Stimulated activated effector memory CD8-positive, alpha-beta T cell treated with anti-CD3 and anti-CD28 coated beads, Interleukin-12 subunit alpha, Interleukin-12 subunit beta, amount 100 ng/mL, for 72 hours (primary cell): ENCODE measurements at regions not wholly inside any gene's neighbourhood (a gene's known extent, or its start where the extent isn't known, plus 50 kb on each side); places are given as distances from the start of the nearest gene placed in this dataset.
"Not testable (repeated sequence)": the region's sequence is repeated elsewhere in the genome, so short reads cannot be mapped to it uniquely, and the experiment has no call there.

Experiments used
- ATAC-seq: fragments of 150-1000 bp; cut with Tn5 transposase; 2 replicates; pipeline ENCODE4 v1.10.0; 2021
- DNase-seq, 2 donors: peaks; one replicate each; pipeline ENCODE4 v3.0.0; 2021 to 2022; ENCODE audit warnings: low spot score in 2 of 2
- H3K27ac Mint-ChIP-seq: one replicate; pipeline ENCODE4 v1.8.0; 2022; ENCODE audit warnings: mild to moderate bottlenecking, mixed read lengths
- H3K36me3 Mint-ChIP-seq: one replicate; pipeline ENCODE4 v1.8.0; 2022; ENCODE audit warnings: mild to moderate bottlenecking, mixed read lengths
- H3K4me1 Mint-ChIP-seq: one replicate; pipeline ENCODE4 v1.8.0; 2022; ENCODE audit warnings: mixed read lengths
- H3K4me3 Mint-ChIP-seq: one replicate; pipeline ENCODE4 v1.8.0; 2022; ENCODE audit warnings: mild to moderate bottlenecking, mixed read lengths
- H3K9me3 Mint-ChIP-seq: one replicate; pipeline ENCODE4 v1.8.0; 2022; ENCODE audit warnings: mixed read lengths

- no peaks in the 10 kb centered on the region for H3K4me1 Mint-ChIP-seq
- ATAC-seq (no peak), DNase-seq (no peak)
- H3K27ac Mint-ChIP-seq: no peak overlapping the region
- no peak overlapping the region for H3K4me3 Mint-ChIP-seq
- H3K9me3 Mint-ChIP-seq: no peaks in the 10 kb centered on the region
- no peaks in the 10 kb centered on the region for H3K36me3 Mint-ChIP-seq
These were observed 118.7 kb downstream of the BEND2 start for GRCh38 chrX:18102006-18102405.

- Mint-ChIP-seq H3K4me3 (no peak overlapping the region), H3K36me3 (no peaks in the 10 kb centered on the region), H3K27ac (no peak overlapping the region), H3K9me3 (no peaks in the 10 kb centered on the region), H3K4me1 (no peaks in the 10 kb centered on the region)
- DNase-seq (no peak), ATAC-seq (no peak)
These were observed 119.6 kb downstream of the BEND2 start for GRCh38 chrX:18101087-18101486.

DNA sequence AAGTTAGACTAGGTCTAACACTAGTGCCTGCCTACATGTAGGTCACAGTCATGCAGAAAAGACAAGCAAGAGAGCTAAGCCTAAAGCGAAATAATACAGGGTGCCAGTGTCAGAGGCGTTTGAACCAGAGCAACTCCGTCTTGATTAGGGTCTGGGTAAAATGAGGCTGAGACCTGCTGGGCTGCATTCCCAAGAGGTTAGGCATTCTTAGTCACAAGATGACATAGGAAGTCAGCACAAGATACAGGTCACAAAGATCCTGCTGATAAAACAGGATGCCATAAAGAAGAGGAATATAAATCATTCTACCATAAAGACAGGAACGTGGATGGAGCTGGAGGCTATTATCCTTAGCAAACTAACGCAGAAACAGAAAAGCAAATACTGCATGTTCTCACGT lies 120.9 kb downstream of the BEND2 start:
- Mint-ChIP-seq H3K27ac (no peak overlapping the region), H3K9me3 (no peaks in the 10 kb centered on the region), H3K4me3 (no peak overlapping the region), H3K36me3 (no peaks in the 10 kb centered on the region), H3K4me1 (no peaks in the 10 kb centered on the region)
- DNase-seq (no peak), ATAC-seq (no peak)

DNA sequence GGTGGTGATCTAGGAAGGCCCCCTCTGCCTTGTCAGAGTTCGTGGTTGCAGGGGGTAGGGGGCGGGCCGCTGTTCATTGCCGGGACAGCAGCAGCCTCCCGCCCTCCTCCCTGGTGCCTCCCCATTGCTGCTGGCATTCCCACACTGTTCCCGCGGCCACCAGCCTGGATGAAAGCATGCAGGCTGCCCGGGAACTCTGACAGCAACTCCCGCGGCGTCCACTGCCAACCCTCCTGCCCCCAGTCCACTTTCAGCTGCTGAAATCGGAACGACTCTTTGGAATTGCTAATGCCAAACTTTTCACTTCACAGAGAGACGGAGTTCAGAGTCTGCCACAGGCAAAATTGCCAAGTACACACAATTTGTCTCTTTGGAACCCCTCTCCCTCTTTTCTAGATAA lies 121.9 kb downstream of the BEND2 start:
- Mint-ChIP-seq H3K36me3 (no peaks in the 10 kb centered on the region), H3K9me3 (peaks cover 2% of the 10 kb centered on the region), H3K27ac (no peak overlapping the region), H3K4me3 (no peak overlapping the region), H3K4me1 (no peaks in the 10 kb centered on the region)
- DNase-seq (no peak), ATAC-seq (no peak)

DNA sequence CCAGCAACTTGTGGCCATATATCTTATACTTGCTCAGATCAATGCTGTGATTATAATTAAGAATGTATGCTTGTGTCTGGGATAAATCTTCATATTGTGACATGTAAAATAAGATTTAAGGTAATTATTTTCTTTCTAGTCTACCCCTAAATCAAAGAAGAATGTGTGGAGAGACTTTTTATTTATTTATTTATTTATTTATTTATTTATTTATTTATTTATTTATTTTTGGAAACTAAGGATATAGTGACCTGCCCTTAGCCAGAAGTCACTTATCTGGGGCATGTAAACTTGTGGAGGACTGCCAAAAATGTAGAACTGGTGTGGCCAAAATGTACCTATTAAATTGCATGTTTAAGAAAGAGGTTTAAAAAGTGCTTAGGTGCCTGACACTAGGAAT lies 144.3 kb downstream of the BEND2 start:
- Mint-ChIP-seq H3K9me3 (no peaks in the 10 kb centered on the region), H3K36me3 (no peaks in the 10 kb centered on the region), H3K27ac (no peak overlapping the region), H3K4me1 (no peaks in the 10 kb centered on the region), H3K4me3 (no peak overlapping the region)
- DNase-seq (no peak), ATAC-seq (no peak)

DNA sequence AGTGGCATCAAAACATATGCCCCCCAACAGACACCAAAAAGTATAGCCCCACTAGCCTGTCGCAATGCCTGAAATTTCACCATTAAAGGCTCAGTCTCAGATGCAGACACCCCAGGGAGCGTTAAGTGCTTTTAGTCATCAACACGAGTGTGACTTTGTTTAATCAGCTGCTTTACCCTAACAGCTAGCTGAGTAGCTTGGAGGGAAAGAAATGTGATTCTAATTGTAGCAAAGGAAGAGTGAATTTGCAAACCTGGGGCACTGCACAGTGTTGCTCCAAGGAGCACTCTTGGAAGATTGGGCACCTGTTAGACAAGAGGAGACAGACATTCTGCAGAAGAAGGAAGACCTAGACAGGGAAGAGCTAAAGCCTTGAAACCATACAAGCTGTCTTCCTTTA lies 145.1 kb downstream of the BEND2 start:
- Mint-ChIP-seq H3K4me3 (no peak overlapping the region), H3K4me1 (no peaks in the 10 kb centered on the region), H3K9me3 (no peaks in the 10 kb centered on the region), H3K27ac (no peak overlapping the region), H3K36me3 (no peaks in the 10 kb centered on the region)
- DNase-seq (no peak), ATAC-seq (no peak)

GRCh38 chrX:18068045-18068444 lies 152.6 kb downstream of the BEND2 start:
- H3K27ac Mint-ChIP-seq, H3K4me3 Mint-ChIP-seq, ATAC-seq, H3K9me3 Mint-ChIP-seq, H3K36me3 Mint-ChIP-seq, H3K4me1 Mint-ChIP-seq, DNase-seq: not testable (repeated sequence)

DNA sequence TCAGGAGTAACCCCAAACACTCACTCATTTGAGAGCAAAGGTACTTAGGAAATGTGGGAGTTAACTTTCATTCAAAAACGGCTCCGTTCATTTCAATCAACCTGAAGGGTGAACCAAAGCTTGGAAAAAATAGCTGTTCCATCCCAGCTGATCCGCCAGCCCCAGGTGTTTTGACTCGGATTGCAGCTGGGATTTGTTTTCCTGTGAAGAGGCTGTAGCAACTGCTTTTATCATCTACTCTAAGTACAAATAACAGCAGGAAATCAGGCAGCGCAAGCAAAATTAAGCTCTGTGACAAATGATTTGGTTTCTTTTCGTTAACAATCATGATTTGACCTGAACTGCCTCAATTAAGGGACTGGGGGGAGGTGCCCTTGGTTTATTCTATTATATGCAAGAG lies 154.7 kb downstream of the BEND2 start:
- no peaks in the 10 kb centered on the region for H3K9me3 Mint-ChIP-seq
- no peaks in the 10 kb centered on the region for H3K4me1 Mint-ChIP-seq
- H3K4me3 Mint-ChIP-seq: no peak overlapping the region
- no peaks in the 10 kb centered on the region for H3K36me3 Mint-ChIP-seq
- H3K27ac Mint-ChIP-seq: no peak overlapping the region
- no peak for DNase-seq
- ATAC-seq: no peak

DNA sequence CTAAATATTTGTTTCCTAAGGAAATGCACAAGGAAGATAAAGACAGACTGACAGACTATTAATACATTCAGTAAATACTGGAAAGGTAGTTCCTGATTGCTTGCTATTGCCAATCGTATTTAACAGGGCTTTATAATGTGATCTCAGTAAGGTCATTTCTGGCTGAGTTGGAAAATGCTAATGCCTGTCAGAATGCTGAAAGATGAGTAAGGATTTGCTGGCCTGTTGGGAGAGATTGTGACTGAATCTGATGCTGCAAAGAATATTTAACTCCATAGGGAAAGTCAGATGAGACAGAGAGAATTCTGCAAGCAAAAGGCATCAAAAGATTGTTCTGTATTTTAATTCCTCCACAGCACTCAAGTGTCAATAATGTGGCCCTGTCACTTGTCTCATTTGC lies 169.0 kb downstream of the BEND2 start:
- no peaks in the 10 kb centered on the region for H3K9me3 Mint-ChIP-seq
- no peaks in the 10 kb centered on the region for H3K4me1 Mint-ChIP-seq
- no peaks in the 10 kb centered on the region for H3K36me3 Mint-ChIP-seq
- DNase-seq (no peak), ATAC-seq (no peak)
- H3K27ac Mint-ChIP-seq: no peak overlapping the region
- no peak overlapping the region for H3K4me3 Mint-ChIP-seq

- Mint-ChIP-seq H3K4me1 (no peaks in the 10 kb centered on the region), H3K36me3 (no peaks in the 10 kb centered on the region), H3K4me3 (no peak overlapping the region), H3K27ac (no peak overlapping the region), H3K9me3 (no peaks in the 10 kb centered on the region)
- DNase-seq (no peak), ATAC-seq (no peak)
These were observed 173.2 kb downstream of the BEND2 start for GRCh38 chrX:18047491-18047890.

DNA sequence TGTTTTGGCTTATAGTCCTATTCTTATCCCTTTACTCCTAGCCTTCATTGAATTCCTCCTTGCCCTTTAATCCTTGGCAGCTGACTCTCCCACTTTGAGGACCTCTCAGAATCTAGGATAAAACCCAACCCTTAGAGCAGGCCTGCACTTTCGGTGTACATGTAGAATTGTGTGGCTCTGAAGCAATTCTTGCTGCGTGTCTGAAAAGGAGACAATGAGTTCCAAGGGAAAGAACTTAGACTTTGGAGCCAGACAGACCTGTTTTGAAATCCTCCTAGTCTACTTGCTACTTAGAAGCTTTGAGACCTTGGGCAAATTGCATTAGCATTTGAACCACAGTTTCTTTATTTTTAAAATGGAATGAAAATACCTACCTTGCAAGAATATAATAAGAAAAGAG lies 175.2 kb downstream of the BEND2 start:
- Mint-ChIP-seq H3K27ac (no peak overlapping the region), H3K4me1 (no peaks in the 10 kb centered on the region), H3K4me3 (no peak overlapping the region), H3K9me3 (no peaks in the 10 kb centered on the region), H3K36me3 (no peaks in the 10 kb centered on the region)
- DNase-seq (no peak), ATAC-seq (no peak)

- no peaks in the 10 kb centered on the region for H3K4me1 Mint-ChIP-seq
- H3K27ac Mint-ChIP-seq: no peak overlapping the region
- no peaks in the 10 kb centered on the region for H3K36me3 Mint-ChIP-seq
- DNase-seq (no peak), ATAC-seq (no peak)
- H3K4me3 Mint-ChIP-seq: no peak overlapping the region
- no peaks in the 10 kb centered on the region for H3K9me3 Mint-ChIP-seq
These were observed 177.9 kb downstream of the BEND2 start for GRCh38 chrX:18042776-18043175.

DNA sequence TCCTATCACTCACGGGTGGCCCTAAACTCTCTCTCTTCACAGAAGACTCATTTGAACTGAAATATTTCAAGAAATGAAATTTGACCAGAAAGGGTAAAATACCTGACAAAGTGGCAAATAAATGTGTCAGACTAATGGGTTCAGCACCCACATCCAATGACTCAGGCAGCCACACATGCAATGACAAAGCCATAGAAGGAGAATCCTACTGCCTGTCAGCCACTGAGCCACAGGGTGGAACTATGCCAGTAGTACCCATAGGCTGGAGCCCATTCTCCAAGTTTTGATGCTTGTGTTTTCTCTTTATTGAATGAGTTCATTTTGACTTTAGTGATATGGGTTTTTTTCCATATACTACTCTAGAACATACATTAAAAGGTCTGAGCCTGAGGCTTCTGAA lies 179.0 kb downstream of the BEND2 start:
- DNase-seq (no peak), ATAC-seq (no peak)
- Mint-ChIP-seq H3K4me3 (no peak overlapping the region), H3K9me3 (no peaks in the 10 kb centered on the region), H3K27ac (no peak overlapping the region), H3K36me3 (no peaks in the 10 kb centered on the region), H3K4me1 (no peaks in the 10 kb centered on the region)

- Mint-ChIP-seq H3K27ac (no peak overlapping the region), H3K9me3 (no peaks in the 10 kb centered on the region), H3K36me3 (no peaks in the 10 kb centered on the region), H3K4me1 (no peaks in the 10 kb centered on the region), H3K4me3 (no peak overlapping the region)
- ATAC-seq (no peak), DNase-seq (no peak)
These were observed 177.9 kb upstream of the RAI2 start for GRCh38 chrX:18039023-18039422.

- Mint-ChIP-seq H3K27ac (no peak overlapping the region), H3K36me3 (no peaks in the 10 kb centered on the region), H3K4me1 (no peaks in the 10 kb centered on the region), H3K4me3 (no peak overlapping the region), H3K9me3 (no peaks in the 10 kb centered on the region)
- DNase-seq (no peak), ATAC-seq (no peak)
These were observed 175.3 kb upstream of the RAI2 start for GRCh38 chrX:18036394-18036793.

DNA sequence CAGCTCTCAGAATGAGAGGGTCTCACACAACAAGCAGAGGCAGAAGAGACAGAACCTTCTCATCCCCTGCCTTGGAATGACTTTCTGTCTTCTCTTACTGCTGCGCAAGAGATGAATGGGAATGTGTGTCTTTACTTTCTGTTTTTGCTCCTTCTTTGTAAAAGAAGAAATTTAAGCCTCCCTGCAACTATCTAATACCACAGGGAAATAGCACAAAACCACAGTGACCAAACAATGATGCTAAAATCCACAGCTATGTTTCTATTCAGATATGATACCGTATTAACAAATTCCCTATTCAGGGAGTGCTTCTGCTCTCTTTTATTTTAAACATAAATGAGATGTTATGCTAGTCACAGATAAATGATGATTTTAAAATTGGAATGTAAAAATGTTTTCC lies 173.8 kb upstream of the RAI2 start:
- no peak for DNase-seq
- ATAC-seq: no peak
- Mint-ChIP-seq H3K4me1 (no peaks in the 10 kb centered on the region), H3K36me3 (no peaks in the 10 kb centered on the region), H3K4me3 (no peak overlapping the region), H3K27ac (no peak overlapping the region), H3K9me3 (no peaks in the 10 kb centered on the region)

DNA sequence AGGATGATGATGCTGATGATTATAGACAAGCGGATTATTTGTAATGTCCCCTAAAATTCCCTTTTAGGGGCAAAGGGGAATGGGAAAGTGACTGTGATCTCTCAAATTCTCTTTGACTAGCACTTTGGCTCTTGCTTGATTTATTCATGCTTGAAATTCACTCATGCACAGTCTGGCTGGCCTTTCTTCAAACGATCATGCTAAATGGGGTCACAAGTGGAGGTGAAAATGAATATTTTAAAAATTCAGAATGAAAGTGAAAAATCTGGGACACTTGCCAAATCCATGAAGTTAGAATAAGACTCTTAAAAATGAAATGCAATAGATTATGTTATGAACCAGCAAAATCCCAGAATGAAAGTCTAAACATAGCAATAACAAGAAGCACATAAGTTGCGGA lies 173.4 kb upstream of the RAI2 start:
- Mint-ChIP-seq H3K4me1 (no peaks in the 10 kb centered on the region), H3K9me3 (no peaks in the 10 kb centered on the region), H3K4me3 (no peak overlapping the region), H3K36me3 (no peaks in the 10 kb centered on the region), H3K27ac (no peak overlapping the region)
- DNase-seq (no peak), ATAC-seq (no peak)
